ENCODE measurements at regions not wholly inside any gene's neighbourhood (a gene's known extent, or its start where the extent isn't known, plus 50 kb on each side); places are given as distances from the start of the nearest gene placed in this dataset.

DNA sequence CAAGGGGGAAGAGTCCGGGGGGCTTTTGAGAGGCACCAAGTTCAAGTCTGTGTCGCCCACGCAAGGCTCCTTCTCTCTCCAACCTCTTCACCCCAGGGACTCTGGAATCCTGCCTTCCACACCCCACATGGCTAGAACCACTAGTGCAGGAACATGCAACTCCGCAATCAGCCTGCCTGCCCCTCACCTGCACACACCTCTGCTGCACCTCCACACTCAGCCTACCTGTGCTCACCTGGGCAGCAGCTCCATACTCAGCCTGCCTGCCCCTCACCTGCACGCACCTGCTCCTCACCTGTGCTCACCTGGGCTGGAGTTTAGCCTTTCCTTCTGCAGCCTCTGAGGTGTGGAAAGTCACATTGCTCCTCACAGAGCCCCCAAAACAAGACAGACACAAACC lies 277.4 kb downstream of the NDUFA10 start:
- TF ChIP-seq TAF1 (IDR thresholded peaks at IDR 0.05; ENCODE audit: borderline replicate concordance, insufficient read depth, low read length) (no peak), POLR2AphosphoS5 (IDR thresholded peaks at IDR 0.05; ENCODE audit: low read depth, low read length) (no peak), SIN3A (IDR thresholded peaks at IDR 0.05; ENCODE audit: borderline replicate concordance, insufficient read depth, low read length) (no peak)
- TF ChIP-seq, protein P1, sequence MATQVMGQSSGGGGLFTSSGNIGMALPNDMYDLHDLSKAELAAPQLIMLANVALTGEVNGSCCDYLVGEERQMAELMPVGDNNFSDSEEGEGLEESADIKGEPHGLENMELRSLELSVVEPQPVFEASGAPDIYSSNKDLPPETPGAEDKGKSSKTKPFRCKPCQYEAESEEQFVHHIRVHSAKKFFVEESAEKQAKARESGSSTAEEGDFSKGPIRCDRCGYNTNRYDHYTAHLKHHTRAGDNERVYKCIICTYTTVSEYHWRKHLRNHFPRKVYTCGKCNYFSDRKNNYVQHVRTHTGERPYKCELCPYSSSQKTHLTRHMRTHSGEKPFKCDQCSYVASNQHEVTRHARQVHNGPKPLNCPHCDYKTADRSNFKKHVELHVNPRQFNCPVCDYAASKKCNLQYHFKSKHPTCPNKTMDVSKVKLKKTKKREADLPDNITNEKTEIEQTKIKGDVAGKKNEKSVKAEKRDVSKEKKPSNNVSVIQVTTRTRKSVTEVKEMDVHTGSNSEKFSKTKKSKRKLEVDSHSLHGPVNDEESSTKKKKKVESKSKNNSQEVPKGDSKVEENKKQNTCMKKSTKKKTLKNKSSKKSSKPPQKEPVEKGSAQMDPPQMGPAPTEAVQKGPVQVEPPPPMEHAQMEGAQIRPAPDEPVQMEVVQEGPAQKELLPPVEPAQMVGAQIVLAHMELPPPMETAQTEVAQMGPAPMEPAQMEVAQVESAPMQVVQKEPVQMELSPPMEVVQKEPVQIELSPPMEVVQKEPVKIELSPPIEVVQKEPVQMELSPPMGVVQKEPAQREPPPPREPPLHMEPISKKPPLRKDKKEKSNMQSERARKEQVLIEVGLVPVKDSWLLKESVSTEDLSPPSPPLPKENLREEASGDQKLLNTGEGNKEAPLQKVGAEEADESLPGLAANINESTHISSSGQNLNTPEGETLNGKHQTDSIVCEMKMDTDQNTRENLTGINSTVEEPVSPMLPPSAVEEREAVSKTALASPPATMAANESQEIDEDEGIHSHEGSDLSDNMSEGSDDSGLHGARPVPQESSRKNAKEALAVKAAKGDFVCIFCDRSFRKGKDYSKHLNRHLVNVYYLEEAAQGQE (IDR thresholded peaks at IDR 0.05; ENCODE audit: insufficient read depth in 1 of 2, low read depth in 2 of 2, low read length in 2 of 2): no peak
